ENCODE measurements at regions not wholly inside any gene's neighbourhood (a gene's known extent, or its start where the extent isn't known, plus 50 kb on each side); places are given as distances from the start of the nearest gene placed in this dataset.

DNA sequence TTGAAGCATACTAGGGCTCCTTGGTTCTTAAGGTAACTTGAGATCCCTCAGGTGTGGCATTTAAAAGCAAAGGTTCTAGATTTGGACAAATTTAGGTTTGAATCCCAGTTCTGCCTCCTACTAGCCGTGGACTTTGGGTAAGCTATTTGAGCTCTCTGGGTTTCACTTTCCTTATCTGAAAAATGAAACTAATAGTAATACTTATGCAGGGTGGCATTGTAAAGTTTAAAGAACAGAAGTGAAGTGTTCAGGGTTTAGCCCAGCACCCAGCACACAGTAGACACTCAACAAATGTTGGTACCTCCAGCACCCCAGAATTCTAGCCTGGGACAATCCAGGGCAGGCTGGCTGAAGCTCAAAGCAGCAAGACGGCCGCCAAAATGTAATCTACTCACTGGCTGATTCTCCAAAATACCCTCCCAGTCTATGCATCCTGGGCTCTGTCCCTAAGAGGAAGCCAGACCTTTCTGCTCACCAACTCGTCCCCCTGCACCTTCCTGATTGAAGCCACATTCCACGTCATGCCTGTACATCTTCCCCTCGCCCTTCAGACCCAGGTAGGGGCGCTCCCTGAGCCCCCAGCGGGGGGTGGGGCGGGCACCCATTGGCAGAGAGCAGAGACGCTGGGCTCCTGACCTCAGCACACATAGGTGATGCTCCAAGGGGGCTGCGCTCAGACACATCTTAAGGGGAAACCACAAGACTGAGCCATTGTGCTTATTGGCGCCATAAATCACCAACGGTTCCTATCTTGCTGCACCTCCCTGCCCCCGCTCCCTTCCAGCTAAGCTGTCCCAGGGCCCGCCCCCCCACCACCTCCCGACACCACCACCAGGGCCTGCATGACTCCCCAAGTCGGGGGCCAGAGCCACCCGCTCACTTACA lies 160.6 kb downstream of the BCOR start:
- TF ChIP-seq, protein P1, sequence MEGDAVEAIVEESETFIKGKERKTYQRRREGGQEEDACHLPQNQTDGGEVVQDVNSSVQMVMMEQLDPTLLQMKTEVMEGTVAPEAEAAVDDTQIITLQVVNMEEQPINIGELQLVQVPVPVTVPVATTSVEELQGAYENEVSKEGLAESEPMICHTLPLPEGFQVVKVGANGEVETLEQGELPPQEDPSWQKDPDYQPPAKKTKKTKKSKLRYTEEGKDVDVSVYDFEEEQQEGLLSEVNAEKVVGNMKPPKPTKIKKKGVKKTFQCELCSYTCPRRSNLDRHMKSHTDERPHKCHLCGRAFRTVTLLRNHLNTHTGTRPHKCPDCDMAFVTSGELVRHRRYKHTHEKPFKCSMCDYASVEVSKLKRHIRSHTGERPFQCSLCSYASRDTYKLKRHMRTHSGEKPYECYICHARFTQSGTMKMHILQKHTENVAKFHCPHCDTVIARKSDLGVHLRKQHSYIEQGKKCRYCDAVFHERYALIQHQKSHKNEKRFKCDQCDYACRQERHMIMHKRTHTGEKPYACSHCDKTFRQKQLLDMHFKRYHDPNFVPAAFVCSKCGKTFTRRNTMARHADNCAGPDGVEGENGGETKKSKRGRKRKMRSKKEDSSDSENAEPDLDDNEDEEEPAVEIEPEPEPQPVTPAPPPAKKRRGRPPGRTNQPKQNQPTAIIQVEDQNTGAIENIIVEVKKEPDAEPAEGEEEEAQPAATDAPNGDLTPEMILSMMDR (conservative IDR thresholded peaks at IDR 0.05) = no peak
- no peak overlapping the region for H3K27ac ChIP-seq

- no peak overlapping the region for H3K27ac ChIP-seq
Measured at GRCh38 chrX:39938466-39938865, 159.3 kb downstream of the BCOR start.

GRCh38 chrX:39939678-39940077 lies 158.1 kb downstream of the BCOR start:
- no peak overlapping the region for H3K27ac ChIP-seq
- TF ChIP-seq, protein P1 (conservative IDR thresholded peaks at IDR 0.05) = no peak

More at GRCh38 chrX:39938466-39938865, 159.3 kb downstream of the BCOR start:
- TF ChIP-seq, protein P1 (conservative IDR thresholded peaks at IDR 0.05) = no peak

GRCh38 chrX:39941332-39941920 lies 156.3 kb downstream of the BCOR start:
- no peak overlapping the region for H3K27ac ChIP-seq
- TF ChIP-seq, protein P1 (conservative IDR thresholded peaks at IDR 0.05) = no peak

GRCh38 chrX:39944416-39944815 lies 153.3 kb downstream of the BCOR start:
- no peak overlapping the region for H3K27ac ChIP-seq
- TF ChIP-seq, protein P1 (conservative IDR thresholded peaks at IDR 0.05) = no peak

- TF ChIP-seq, protein P1 (conservative IDR thresholded peaks at IDR 0.05) = no peak
- no peak overlapping the region for H3K27ac ChIP-seq
Measured at GRCh38 chrX:39945709-39946108, 152.0 kb downstream of the BCOR start.

- H3K27ac ChIP-seq = no peak overlapping the region
- TF ChIP-seq, protein P1 (conservative IDR thresholded peaks at IDR 0.05) = no peak
Measured at GRCh38 chrX:39946822-39947221, 150.9 kb downstream of the BCOR start.

Data from VCaP (cell line).